Activated T-cell treated with anti-CD3 and anti-CD28 coated beads, Interleukin-2, amount 50 U/mL, for 1 hour (primary cell): ENCODE measurements at regions not wholly inside any gene's neighbourhood (a gene's known extent, or its start where the extent isn't known, plus 50 kb on each side); places are given as distances from the start of the nearest gene placed in this dataset.
A peak's percentile ranks its signal among the peaks of the same experiment; 100 is the strongest.
"Not testable (repeated sequence)": the region's sequence is repeated elsewhere in the genome, so short reads cannot be mapped to it uniquely, and the experiment has no call there.

Source experiments
- DNase-seq: peaks from one replicate; pipeline ENCODE4 v3.0.0-alpha.2; 2020

GRCh38 chr12:9304540-9304939, 96.3 kb upstream of the PZP start:
- DNase-seq = not testable (repeated sequence)

GRCh38 chr12:9295872-9296271, 87.7 kb upstream of the PZP start:
- not testable (repeated sequence) for DNase-seq

- DNase-seq = not testable (repeated sequence)
Measured at GRCh38 chr12:9294072-9294620, 86.0 kb upstream of the PZP start.

GRCh38 chr12:9293391-9293790, 85.2 kb upstream of the PZP start:
- not testable (repeated sequence) for DNase-seq

GRCh38 chr12:9289984-9290383, 81.8 kb upstream of the PZP start:
- not testable (repeated sequence) for DNase-seq

- DNase-seq = not testable (repeated sequence)
Measured at GRCh38 chr12:9284724-9285123, 76.5 kb upstream of the PZP start.

- not testable (repeated sequence) for DNase-seq
Measured at GRCh38 chr12:9284197-9284596, 76.0 kb upstream of the PZP start.

- peak; percentile 74 for DNase-seq
Measured at GRCh38 chr12:9283346-9284095, 75.3 kb upstream of the PZP start.

- DNase-seq = no peak
Measured at GRCh38 chr12:9276990-9277389, 68.8 kb upstream of the PZP start.

- DNase-seq = no peak
Measured at GRCh38 chr12:9273276-9273675, 65.1 kb upstream of the PZP start.

- no peak for DNase-seq
Measured at GRCh38 chr12:9271875-9272274, 63.7 kb upstream of the PZP start.

- DNase-seq = no peak
Measured at GRCh38 chr12:9264546-9264945, 56.4 kb upstream of the PZP start.

- DNase-seq = no peak
Measured at GRCh38 chr12:9260931-9261330, 52.7 kb upstream of the PZP start.

GRCh38 chr12:9258676-9259075, 50.5 kb upstream of the PZP start:
- no peak for DNase-seq
